PC-3 (cell line): ENCODE measurements at regions not wholly inside any gene's neighbourhood (a gene's known extent, or its start where the extent isn't known, plus 50 kb on each side); places are given as distances from the start of the nearest gene placed in this dataset.
"Not testable (repeated sequence)": the region's sequence is repeated elsewhere in the genome, so short reads cannot be mapped to it uniquely, and the experiment has no call there.

Source experiments
- ATAC-seq: fragments of 200-7000 bp; cut with Tn5 transposase; 2 replicates; pipeline ENCODE4 v1.9.1; 2020; ENCODE audit warnings: mild to moderate bottlenecking, moderate library complexity
- BruUV-seq: library from RNA; stranded (reverse); fragments of 400-500 nt; replicated peaks from 2 replicates; lab custom pipeline; 2021; lab: Mats Ljungman, UMichigan
- CTCF ChIA-PET: fragments of 300-600 bp; sonication (Branson Sonifier 250); formaldehyde crosslinking; loops from one replicate; lab custom pipeline; 2022; ENCODE audit warnings: antibody characterized with exemption; lab: Charles Lee
- POLR2A ChIA-PET: fragments of 300-600 bp; sonication (Branson Sonifier 250); formaldehyde crosslinking; loops from one replicate; lab custom pipeline; 2022; ENCODE audit warnings: antibody characterized with exemption; ENCODE audit not compliant: unreplicated experiment; lab: Charles Lee
- DNase-seq: peaks from one replicate; pipeline ENCODE4 v3.0.0-alpha.2; 2015
- H2AFZ ChIP-seq: fragments of 300-600 bp; sonication (generic); 2 replicates; pipeline ENCODE4 v1.6.0; 2016; ENCODE audit warnings: antibody characterized with exemption, low read length
- H3F3A ChIP-seq: fragments of 300-600 bp; sonication (generic); one replicate; pipeline ENCODE4 v1.6.0; 2017; ENCODE audit warnings: antibody characterized with exemption, low read length, control low read depth, mild to moderate bottlenecking; ENCODE audit not compliant: unreplicated experiment
- H3K27ac ChIP-seq: fragments of 300-600 bp; sonication (generic); 2 replicates; pipeline ENCODE4 v1.5.1; 2016; ENCODE audit warnings: mild to moderate bottlenecking, low read length
- H3K27me3 ChIP-seq: fragments of 300-600 bp; sonication (generic); 2 replicates; pipeline ENCODE4 v1.6.1; 2016; ENCODE audit warnings: low read length, mixed read lengths
- H3K36me3 ChIP-seq: fragments of 300-600 bp; sonication (generic); 2 replicates; pipeline ENCODE4 v1.6.1; 2016; ENCODE audit warnings: low read depth, mixed run types, low read length, mixed read lengths
- H3K4me1 ChIP-seq: fragments of 300-600 bp; sonication (generic); 2 replicates; pipeline ENCODE4 v1.5.1; 2016; ENCODE audit warnings: low read length; ENCODE audit not compliant: insufficient read depth
- H3K4me2 ChIP-seq: fragments of 300-600 bp; sonication (generic); 2 replicates; pipeline ENCODE4 v1.6.0; 2016; ENCODE audit warnings: low read length
- H3K4me3 ChIP-seq: fragments of 300-600 bp; sonication (generic); 2 replicates; pipeline ENCODE4 v1.5.1; 2016; ENCODE audit warnings: mild to moderate bottlenecking, low read length, mixed read lengths
- H3K79me2 ChIP-seq: fragments of 300-600 bp; sonication (generic); 2 replicates; pipeline ENCODE4 v1.6.1; 2017; ENCODE audit warnings: low read length, mixed read lengths
- H3K9ac ChIP-seq: fragments of 300-600 bp; sonication (generic); 2 replicates; pipeline ENCODE4 v1.6.0; 2016; ENCODE audit warnings: mild to moderate bottlenecking, low read length
- H3K9me2 ChIP-seq: fragments of 300-600 bp; sonication (generic); replicated peaks from 2 replicates; pipeline ENCODE4 v1.6.1; 2016; ENCODE audit warnings: mixed run types, low read length, mixed read lengths
- H3K9me3 ChIP-seq: fragments of 300-600 bp; sonication (generic); 2 replicates; pipeline ENCODE4 v1.6.1; 2016; ENCODE audit warnings: low read length, mixed read lengths
- H4K20me1 ChIP-seq: fragments of 300-600 bp; sonication (generic); 2 replicates; pipeline ENCODE4 v1.6.1; 2016; ENCODE audit warnings: low read length, mixed read lengths
- CTCF ChIP-seq: fragments of 300-600 bp; sonication (generic); conservative IDR thresholded peaks from 2 replicates; pipeline ENCODE4 v1.5.1; 2017; ENCODE audit warnings: antibody characterized with exemption, low read depth, mild to moderate bottlenecking, low read length
- EZH2 ChIP-seq: fragments of 300-600 bp; sonication (generic); IDR thresholded peaks from one replicate; pipeline ENCODE4 v1.6.1; 2017; ENCODE audit warnings: antibody characterized with exemption, mild to moderate bottlenecking, low read length; ENCODE audit not compliant: unreplicated experiment
- EZH2phosphoT487 ChIP-seq: fragments of 300-600 bp; sonication (generic); IDR thresholded peaks from 2 replicates; pipeline ENCODE4 v1.6.1; 2018; ENCODE audit warnings: mild to moderate bottlenecking, antibody characterized with exemption, low read length, borderline replicate concordance
- intact Hi-C: fragments of 100-400 bp; cut with micrococcal nuclease; formaldehyde crosslinking; loops from 2 replicates; pipeline ENCODE4 v1.9.0; 2023

- BruUV-seq, result no TSS peak
- DNase-seq, result no peak
Measured at GRCh38 chr2:61647044-61647443, 108.9 kb upstream of the XPO1 start.

GRCh38 chr2:61645911-61646310 is 107.8 kb upstream of the XPO1 start:
- ChIA-PET CTCF (interaction anchor here (0.6 kb wide), 1 partner anchor 52 kb away, joined by 3 read pairs; no protein-coding TSS in a partner anchor), POLR2A (no interaction called here)

More at GRCh38 chr2:61647044-61647443, 108.9 kb upstream of the XPO1 start:
- Histone ChIP-seq H3K36me3 (no peaks in the 10 kb centered on the region), H3K4me2 (no peak overlapping the region), H3K27ac (no peak overlapping the region), H3F3A (no peaks in the 10 kb centered on the region), H3K9ac (no peak overlapping the region), H4K20me1 (no peaks in the 10 kb centered on the region), H2AFZ (no peak overlapping the region), H3K27me3 (no peaks in the 10 kb centered on the region), H3K4me1 (no peaks in the 10 kb centered on the region), H3K9me2 (no peaks in the 10 kb centered on the region), H3K9me3 (peaks cover 5% of the 10 kb centered on the region; the same call in 1 of the 2 replicates), H3K4me3 (no peak overlapping the region), H3K79me2 (no peaks in the 10 kb centered on the region)
- ChIA-PET POLR2A (no interaction called here), CTCF (interaction anchor here (0.6 kb wide), 1 partner anchor 27 kb away, joined by 3 read pairs; no protein-coding TSS in a partner anchor)
- ATAC-seq, result no peak
- intact Hi-C loops, result no loop called here
- no peak for TF ChIP-seq CTCF
- TF ChIP-seq EZH2phosphoT487, result no peak
- no peak for TF ChIP-seq EZH2

GRCh38 chr2:61643153-61643552 is 105.0 kb upstream of the XPO1 start:
- POLR2A ChIA-PET, H3K4me2 ChIP-seq, intact Hi-C loops: not testable (repeated sequence)

More at GRCh38 chr2:61645911-61646310, 107.8 kb upstream of the XPO1 start:
- Histone ChIP-seq H3F3A (no peaks in the 10 kb centered on the region), H3K36me3 (no peaks in the 10 kb centered on the region), H3K4me1 (no peaks in the 10 kb centered on the region), H3K9me3 (peaks cover 5% of the 10 kb centered on the region; the same call in 1 of the 2 replicates), H3K9ac (no peak overlapping the region), H2AFZ (no peak overlapping the region), H3K4me3 (no peak overlapping the region), H3K9me2 (no peaks in the 10 kb centered on the region), H3K27ac (no peak overlapping the region), H4K20me1 (no peaks in the 10 kb centered on the region), H3K4me2 (no peak overlapping the region), H3K79me2 (no peaks in the 10 kb centered on the region), H3K27me3 (no peaks in the 10 kb centered on the region)
- TF ChIP-seq EZH2phosphoT487, result no peak
- no peak for TF ChIP-seq EZH2
- no peak for TF ChIP-seq CTCF
- no TSS peak for BruUV-seq
- ATAC-seq (no peak), DNase-seq (peak; percentile 56)
- intact Hi-C loops, result no loop called here

More at GRCh38 chr2:61643153-61643552, 105.0 kb upstream of the XPO1 start:
- H3F3A ChIP-seq, CTCF ChIA-PET, ATAC-seq, H3K9ac ChIP-seq, H3K36me3 ChIP-seq, DNase-seq, H3K27me3 ChIP-seq, H3K9me2 ChIP-seq, H2AFZ ChIP-seq, H3K4me1 ChIP-seq, H4K20me1 ChIP-seq, H3K9me3 ChIP-seq, H3K27ac ChIP-seq, H3K79me2 ChIP-seq, BruUV-seq, H3K4me3 ChIP-seq: not testable (repeated sequence)
